ENCODE measurements at regions not wholly inside any gene's neighbourhood (a gene's known extent, or its start where the extent isn't known, plus 50 kb on each side); places are given as distances from the start of the nearest gene placed in this dataset.

DNA sequence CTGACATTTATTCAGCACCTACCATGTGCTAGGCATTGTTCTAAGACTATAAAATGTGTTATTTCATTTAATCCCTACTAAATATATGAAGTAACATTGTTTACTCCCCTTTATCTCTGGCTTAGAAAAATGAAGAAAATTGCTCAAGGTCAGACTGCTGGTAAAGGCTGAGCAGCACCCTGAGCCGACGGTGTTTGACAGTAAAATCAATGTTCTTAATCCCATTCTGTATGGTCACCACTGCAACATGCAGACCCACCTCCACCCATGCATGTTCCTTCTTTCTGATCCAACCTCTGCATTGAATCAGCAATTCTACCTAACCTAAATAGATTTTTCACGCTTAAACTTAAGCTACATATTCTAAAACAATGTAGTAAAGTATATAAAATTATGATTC is 216.5 kb downstream of the ZBBX start:
- POLR2A ChIA-PET = no interaction called here
- WGBS (ENCODE audit: missing lambda C conversion rate) = 46% methylated on average over 3 of the region's 3 CpGs
- H3K4me2 ChIP-seq = no peak overlapping the region
- H3K4me1 ChIP-seq = no peaks in the 10 kb centered on the region
- CTCF ChIA-PET = no interaction called here
- DNase-seq (ENCODE audit: low read depth in 1 of 2, low spot score in 1 of 2) (no peak), FAIRE-seq (no peak), ATAC-seq (no peak)
- no peak overlapping the region for H3K4me3 ChIP-seq
- no peak for TF ChIP-seq JUNB (IDR thresholded peaks at IDR 0.05)
- TF ChIP-seq HES2 (IDR thresholded peaks at IDR 0.05) = no peak
- no peak for TF ChIP-seq EHF (CRISPR knock-in tag; IDR thresholded peaks at IDR 0.05)
- TF ChIP-seq KDM5A (IDR thresholded peaks at IDR 0.05) = no peak
- no peak for TF ChIP-seq REST (IDR thresholded peaks at IDR 0.05)
- TF ChIP-seq RNF2 (IDR thresholded peaks at IDR 0.05; ENCODE audit: borderline replicate concordance, low read depth) = no peak
- no peak for TF ChIP-seq HOXA7 (CRISPR knock-in tag; IDR thresholded peaks at IDR 0.05)
- no peak for TF ChIP-seq ZC3H11A (IDR thresholded peaks at IDR 0.05)
- TF ChIP-seq, protein P1, sequence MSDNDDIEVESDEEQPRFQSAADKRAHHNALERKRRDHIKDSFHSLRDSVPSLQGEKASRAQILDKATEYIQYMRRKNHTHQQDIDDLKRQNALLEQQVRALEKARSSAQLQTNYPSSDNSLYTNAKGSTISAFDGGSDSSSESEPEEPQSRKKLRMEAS (IDR thresholded peaks at IDR 0.05) = no peak
- TF ChIP-seq HOXB5 (CRISPR knock-in tag; IDR thresholded peaks at IDR 0.05) = no peak
- TF ChIP-seq ZSCAN20 (CRISPR knock-in tag; IDR thresholded peaks at IDR 0.05) = no peak
- no peak for TF ChIP-seq FOXS1 (CRISPR knock-in tag; IDR thresholded peaks at IDR 0.05)
- no peaks in the 10 kb centered on the region for H3K9me3 ChIP-seq
- H3K27ac ChIP-seq = no peak overlapping the region

DNA sequence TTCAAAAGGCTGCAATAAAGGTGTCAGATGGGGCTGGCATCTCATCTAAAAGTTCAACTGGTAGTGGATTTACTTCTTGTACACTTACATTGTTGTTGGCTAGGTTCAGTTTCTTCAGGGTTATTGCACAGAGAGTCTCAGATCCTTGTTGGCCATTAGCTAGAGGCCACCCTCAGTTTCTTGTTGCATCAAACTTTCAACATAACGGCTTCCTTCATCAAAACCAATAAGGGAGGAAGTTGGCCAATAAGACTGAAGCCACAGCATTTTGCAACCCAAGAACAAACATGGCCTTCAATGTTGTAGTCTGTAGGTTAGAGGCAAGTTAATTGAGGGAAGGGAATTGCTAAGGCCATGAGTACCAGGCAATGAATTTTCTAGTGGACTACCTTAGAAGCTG is 218.0 kb downstream of the ZBBX start:
- Histone ChIP-seq H3K4me3 (no peak overlapping the region), H3K4me1 (no peaks in the 10 kb centered on the region), H3K27ac (no peak overlapping the region), H3K9me3 (no peaks in the 10 kb centered on the region), H3K4me2 (no peak overlapping the region)
- WGBS (ENCODE audit: missing lambda C conversion rate) = 18% methylated on average over 1 of the region's 1 CpG
- ChIA-PET CTCF (no interaction called here), POLR2A (no interaction called here)
- ATAC-seq = no peak
- FAIRE-seq = no peak
- TF ChIP-seq NR3C1 (IDR thresholded peaks at IDR 0.05) = no peak
- no peak for TF ChIP-seq EHF (CRISPR knock-in tag; IDR thresholded peaks at IDR 0.05)
- no peak for TF ChIP-seq RCOR1 (IDR thresholded peaks at IDR 0.05; ENCODE audit: low read depth, low read length)
- no peak for TF ChIP-seq NFE2L2 (conservative IDR thresholded peaks at IDR 0.05; ENCODE audit: low read length)
- no peak for TF ChIP-seq RARB (CRISPR knock-in tag; IDR thresholded peaks at IDR 0.05)
- TF ChIP-seq JUNB (IDR thresholded peaks at IDR 0.05) = no peak
- TF ChIP-seq, protein P2, sequence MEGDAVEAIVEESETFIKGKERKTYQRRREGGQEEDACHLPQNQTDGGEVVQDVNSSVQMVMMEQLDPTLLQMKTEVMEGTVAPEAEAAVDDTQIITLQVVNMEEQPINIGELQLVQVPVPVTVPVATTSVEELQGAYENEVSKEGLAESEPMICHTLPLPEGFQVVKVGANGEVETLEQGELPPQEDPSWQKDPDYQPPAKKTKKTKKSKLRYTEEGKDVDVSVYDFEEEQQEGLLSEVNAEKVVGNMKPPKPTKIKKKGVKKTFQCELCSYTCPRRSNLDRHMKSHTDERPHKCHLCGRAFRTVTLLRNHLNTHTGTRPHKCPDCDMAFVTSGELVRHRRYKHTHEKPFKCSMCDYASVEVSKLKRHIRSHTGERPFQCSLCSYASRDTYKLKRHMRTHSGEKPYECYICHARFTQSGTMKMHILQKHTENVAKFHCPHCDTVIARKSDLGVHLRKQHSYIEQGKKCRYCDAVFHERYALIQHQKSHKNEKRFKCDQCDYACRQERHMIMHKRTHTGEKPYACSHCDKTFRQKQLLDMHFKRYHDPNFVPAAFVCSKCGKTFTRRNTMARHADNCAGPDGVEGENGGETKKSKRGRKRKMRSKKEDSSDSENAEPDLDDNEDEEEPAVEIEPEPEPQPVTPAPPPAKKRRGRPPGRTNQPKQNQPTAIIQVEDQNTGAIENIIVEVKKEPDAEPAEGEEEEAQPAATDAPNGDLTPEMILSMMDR (IDR thresholded peaks at IDR 0.05) = no peak
- TF ChIP-seq BHLHE40 (IDR thresholded peaks at IDR 0.05; ENCODE audit: low read depth, low read length) = no peak
- no peak for TF ChIP-seq CBX8 (IDR thresholded peaks at IDR 0.05)
- TF ChIP-seq RNF2 (IDR thresholded peaks at IDR 0.05; ENCODE audit: borderline replicate concordance, low read depth) = no peak
- no peak for DNase-seq (ENCODE audit: low read depth in 1 of 2, low spot score in 1 of 2)

DNA sequence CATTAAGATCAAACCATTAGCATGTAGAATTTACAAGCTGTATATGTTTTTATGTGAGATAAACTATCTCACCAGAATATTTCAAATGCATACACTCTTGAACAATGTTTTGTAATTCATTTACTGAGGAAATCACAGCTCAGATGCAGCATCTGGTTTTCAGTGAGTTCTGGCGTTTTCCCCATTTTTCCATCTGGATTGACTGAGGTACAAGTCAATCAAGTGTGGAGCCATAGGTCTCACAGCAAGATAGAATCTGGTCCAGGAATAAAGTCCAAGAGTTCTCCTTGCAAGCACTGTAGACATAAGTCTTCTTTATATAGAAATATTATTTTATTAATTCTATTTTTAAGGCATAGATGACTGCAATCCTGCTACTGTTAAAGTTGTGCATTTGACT is 219.3 kb downstream of the ZBBX start:
- Histone ChIP-seq H3K4me1 (no peaks in the 10 kb centered on the region), H3K4me3 (no peak overlapping the region), H3K4me2 (no peak overlapping the region), H3K9me3 (no peaks in the 10 kb centered on the region), H3K27ac (no peak overlapping the region)
- TF ChIP-seq ESRRA (IDR thresholded peaks at IDR 0.05; ENCODE audit: borderline replicate concordance, low read length) (no peak), EP300 (IDR thresholded peaks at IDR 0.05) (no peak), HEYL (CRISPR knock-in tag; IDR thresholded peaks at IDR 0.05) (no peak), BHLHE40 (IDR thresholded peaks at IDR 0.05; ENCODE audit: low read depth, low read length) (no peak), CHD4 (IDR thresholded peaks at IDR 0.05; ENCODE audit: borderline replicate concordance) (no peak)
- ChIA-PET CTCF (no interaction called here), POLR2A (no interaction called here)
- 20% methylated on average over 1 of the region's 1 CpG for WGBS (ENCODE audit: missing lambda C conversion rate)
- no peak for FAIRE-seq
- no peak for ATAC-seq
- no peak for DNase-seq (ENCODE audit: low read depth in 1 of 2, low spot score in 1 of 2)
